ENCODE measurements at regions not wholly inside any gene's neighbourhood (a gene's known extent, or its start where the extent isn't known, plus 50 kb on each side); places are given as distances from the start of the nearest gene placed in this dataset.

- no peak overlapping the region for H3K27ac Mint-ChIP-seq
- H3K27me3 Mint-ChIP-seq = no peaks in the 10 kb centered on the region
- no peaks in the 10 kb centered on the region for H3K36me3 Mint-ChIP-seq (ENCODE audit: low read depth)
- no peak overlapping the region for H3K4me3 Mint-ChIP-seq
- H3K4me1 Mint-ChIP-seq (ENCODE audit: low read depth) = no peaks in the 10 kb centered on the region
- no peak for DNase-seq
- no peaks in the 10 kb centered on the region for H3K9me3 Mint-ChIP-seq
These were observed 636.9 kb upstream of the BOD1L1 start for GRCh38 chr4:14264437-14264836.

- Mint-ChIP-seq H3K27me3 (no peaks in the 10 kb centered on the region), H3K27ac (no peak overlapping the region), H3K4me1 (ENCODE audit: low read depth) (peaks cover 6% of the 10 kb centered on the region), H3K9me3 (no peaks in the 10 kb centered on the region), H3K4me3 (no peak overlapping the region), H3K36me3 (ENCODE audit: low read depth) (no peaks in the 10 kb centered on the region)
- no peak for DNase-seq
These were observed 638.1 kb upstream of the BOD1L1 start for GRCh38 chr4:14265651-14266050.

GRCh38 chr4:14267373-14268060 lies 640.0 kb upstream of the BOD1L1 start:
- Mint-ChIP-seq H3K4me1 (ENCODE audit: low read depth) (peaks cover 12% of the 10 kb centered on the region), H3K4me3 (no peak overlapping the region), H3K27me3 (no peaks in the 10 kb centered on the region)

GRCh38 chr4:14269824-14270223 lies 642.3 kb upstream of the BOD1L1 start:
- Mint-ChIP-seq H3K27ac (no peak overlapping the region), H3K27me3 (no peaks in the 10 kb centered on the region), H3K9me3 (no peaks in the 10 kb centered on the region), H3K4me3 (no peak overlapping the region), H3K4me1 (ENCODE audit: low read depth) (peaks cover 13% of the 10 kb centered on the region), H3K36me3 (ENCODE audit: low read depth) (no peaks in the 10 kb centered on the region)
- no peak for DNase-seq

More at GRCh38 chr4:14267373-14268060, 640.0 kb upstream of the BOD1L1 start:
- no peaks in the 10 kb centered on the region for H3K9me3 Mint-ChIP-seq
- DNase-seq = no peak
- no peaks in the 10 kb centered on the region for H3K36me3 Mint-ChIP-seq (ENCODE audit: low read depth)
- H3K27ac Mint-ChIP-seq = no peak overlapping the region

- no peak for DNase-seq
- Mint-ChIP-seq H3K36me3 (ENCODE audit: low read depth) (no peaks in the 10 kb centered on the region), H3K27me3 (no peaks in the 10 kb centered on the region), H3K9me3 (no peaks in the 10 kb centered on the region), H3K27ac (no peak overlapping the region), H3K4me1 (ENCODE audit: low read depth) (peaks cover 13% of the 10 kb centered on the region), H3K4me3 (no peak overlapping the region)
These were observed 644.7 kb upstream of the BOD1L1 start for GRCh38 chr4:14272206-14272605.

GRCh38 chr4:14277505-14277904 lies 650.0 kb upstream of the BOD1L1 start:
- H3K4me1 Mint-ChIP-seq (ENCODE audit: low read depth) = peaks cover under 1% of the 10 kb centered on the region
- no peaks in the 10 kb centered on the region for H3K9me3 Mint-ChIP-seq
- no peaks in the 10 kb centered on the region for H3K36me3 Mint-ChIP-seq (ENCODE audit: low read depth)
- DNase-seq = no peak
- H3K27me3 Mint-ChIP-seq = no peaks in the 10 kb centered on the region
- H3K4me3 Mint-ChIP-seq = no peak overlapping the region
- no peak overlapping the region for H3K27ac Mint-ChIP-seq

- Mint-ChIP-seq H3K27me3 (no peaks in the 10 kb centered on the region), H3K36me3 (ENCODE audit: low read depth) (no peaks in the 10 kb centered on the region), H3K4me1 (ENCODE audit: low read depth) (no peaks in the 10 kb centered on the region), H3K4me3 (no peak overlapping the region), H3K27ac (no peak overlapping the region), H3K9me3 (no peaks in the 10 kb centered on the region)
- DNase-seq = no peak
These were observed 653.0 kb upstream of the BOD1L1 start for GRCh38 chr4:14280567-14280966.

- Mint-ChIP-seq H3K27ac (no peak overlapping the region), H3K4me1 (ENCODE audit: low read depth) (no peaks in the 10 kb centered on the region), H3K4me3 (no peak overlapping the region), H3K36me3 (ENCODE audit: low read depth) (no peaks in the 10 kb centered on the region), H3K27me3 (no peaks in the 10 kb centered on the region), H3K9me3 (peaks cover 11% of the 10 kb centered on the region)
- DNase-seq = no peak
These were observed 657.1 kb upstream of the BOD1L1 start for GRCh38 chr4:14284578-14284977.

- Mint-ChIP-seq H3K4me1 (ENCODE audit: low read depth) (no peaks in the 10 kb centered on the region), H3K27ac (no peak overlapping the region)
- no peak for DNase-seq
These were observed 662.2 kb upstream of the BOD1L1 start for GRCh38 chr4:14289708-14290107.

GRCh38 chr4:14293582-14293981 lies 666.1 kb upstream of the BOD1L1 start:
- Mint-ChIP-seq H3K36me3 (ENCODE audit: low read depth) (no peaks in the 10 kb centered on the region), H3K4me3 (no peak overlapping the region), H3K27me3 (peaks cover 4% of the 10 kb centered on the region), H3K4me1 (ENCODE audit: low read depth) (no peaks in the 10 kb centered on the region), H3K9me3 (peaks cover 1% of the 10 kb centered on the region), H3K27ac (no peak overlapping the region)
- no peak for DNase-seq

More at GRCh38 chr4:14289708-14290107, 662.2 kb upstream of the BOD1L1 start:
- Mint-ChIP-seq H3K36me3 (ENCODE audit: low read depth) (no peaks in the 10 kb centered on the region), H3K4me3 (no peak overlapping the region), H3K9me3 (peaks cover 11% of the 10 kb centered on the region), H3K27me3 (peaks cover 4% of the 10 kb centered on the region)

- Mint-ChIP-seq H3K4me3 (no peak overlapping the region), H3K4me1 (ENCODE audit: low read depth) (no peaks in the 10 kb centered on the region), H3K27ac (no peak overlapping the region), H3K9me3 (no peaks in the 10 kb centered on the region), H3K36me3 (ENCODE audit: low read depth) (no peaks in the 10 kb centered on the region), H3K27me3 (peaks cover 4% of the 10 kb centered on the region)
- DNase-seq = no peak
These were observed 667.1 kb upstream of the BOD1L1 start for GRCh38 chr4:14294611-14295010.

- DNase-seq = no peak
- no peaks in the 10 kb centered on the region for H3K36me3 Mint-ChIP-seq (ENCODE audit: low read depth)
- no peaks in the 10 kb centered on the region for H3K4me1 Mint-ChIP-seq (ENCODE audit: low read depth)
- no peaks in the 10 kb centered on the region for H3K9me3 Mint-ChIP-seq
- no peak overlapping the region for H3K4me3 Mint-ChIP-seq
- no peak overlapping the region for H3K27ac Mint-ChIP-seq
- no peaks in the 10 kb centered on the region for H3K27me3 Mint-ChIP-seq
These were observed 671.6 kb upstream of the BOD1L1 start for GRCh38 chr4:14299166-14299565.

- no peaks in the 10 kb centered on the region for H3K9me3 Mint-ChIP-seq
- no peak overlapping the region for H3K27ac Mint-ChIP-seq
- no peak for DNase-seq
- H3K36me3 Mint-ChIP-seq (ENCODE audit: low read depth) = no peaks in the 10 kb centered on the region
- no peaks in the 10 kb centered on the region for H3K27me3 Mint-ChIP-seq
- H3K4me1 Mint-ChIP-seq (ENCODE audit: low read depth) = no peaks in the 10 kb centered on the region
- H3K4me3 Mint-ChIP-seq = no peak overlapping the region
These were observed 674.5 kb upstream of the BOD1L1 start for GRCh38 chr4:14302021-14302420.

GRCh38 chr4:14303856-14304255 lies 676.3 kb upstream of the BOD1L1 start:
- no peaks in the 10 kb centered on the region for H3K9me3 Mint-ChIP-seq
- H3K36me3 Mint-ChIP-seq (ENCODE audit: low read depth) = no peaks in the 10 kb centered on the region
- no peak overlapping the region for H3K27ac Mint-ChIP-seq
- no peak for DNase-seq
- no peaks in the 10 kb centered on the region for H3K27me3 Mint-ChIP-seq
- no peak overlapping the region for H3K4me3 Mint-ChIP-seq
- no peaks in the 10 kb centered on the region for H3K4me1 Mint-ChIP-seq (ENCODE audit: low read depth)

- H3K36me3 Mint-ChIP-seq (ENCODE audit: low read depth) = no peaks in the 10 kb centered on the region
- no peaks in the 10 kb centered on the region for H3K9me3 Mint-ChIP-seq
- DNase-seq = no peak
- no peaks in the 10 kb centered on the region for H3K4me1 Mint-ChIP-seq (ENCODE audit: low read depth)
- no peak overlapping the region for H3K27ac Mint-ChIP-seq
- H3K27me3 Mint-ChIP-seq = no peaks in the 10 kb centered on the region
- H3K4me3 Mint-ChIP-seq = no peak overlapping the region
These were observed 680.7 kb upstream of the BOD1L1 start for GRCh38 chr4:14308229-14308651.

- Mint-ChIP-seq H3K9me3 (no peaks in the 10 kb centered on the region), H3K36me3 (ENCODE audit: low read depth) (no peaks in the 10 kb centered on the region), H3K4me3 (no peak overlapping the region), H3K27ac (no peak overlapping the region), H3K4me1 (ENCODE audit: low read depth) (no peaks in the 10 kb centered on the region), H3K27me3 (no peaks in the 10 kb centered on the region)
- no peak for DNase-seq
These were observed 681.9 kb upstream of the BOD1L1 start for GRCh38 chr4:14309431-14309830.

Measured in activated T-cell treated with anti-CD3 and anti-CD28 coated beads, Interleukin-2, amount 50 U/mL, for 24 hours (primary cell).